Hematopoietic multipotent progenitor cell treated with erythropoietin and hydrocortisone succinate and interleukin-3 and kit ligand, for 8 days (in vitro differentiated cells): ENCODE measurements at regions not wholly inside any gene's neighbourhood (a gene's known extent, or its start where the extent isn't known, plus 50 kb on each side); places are given as distances from the start of the nearest gene placed in this dataset.

ENCODE experiments used
- DNase-seq: peaks from one replicate; pipeline ENCODE4 v3.0.0-alpha.2; 2015

- DNase-seq: no peak
Observed at GRCh38 chr5:107129051-107129450, 541.7 kb downstream of the EFNA5 start.

- no peak for DNase-seq
Observed at GRCh38 chr5:107127878-107128277, 542.9 kb downstream of the EFNA5 start.

GRCh38 chr5:107126341-107126740, 544.4 kb downstream of the EFNA5 start:
- DNase-seq: no peak

- DNase-seq: no peak
Observed at GRCh38 chr5:107124376-107124775, 546.4 kb downstream of the EFNA5 start.

GRCh38 chr5:107123014-107123413, 547.7 kb downstream of the EFNA5 start:
- DNase-seq: no peak

- DNase-seq: no peak
Observed at GRCh38 chr5:107121793-107122519, 548.8 kb downstream of the EFNA5 start.

GRCh38 chr5:107119656-107120055, 551.1 kb downstream of the EFNA5 start:
- DNase-seq: no peak

- no peak for DNase-seq
Observed at GRCh38 chr5:107118184-107119019, 552.3 kb downstream of the EFNA5 start.

- DNase-seq: no peak
Observed at GRCh38 chr5:107112216-107112615, 558.5 kb downstream of the EFNA5 start.

- DNase-seq: no peak
Observed at GRCh38 chr5:107104040-107104995, 566.4 kb downstream of the EFNA5 start.

GRCh38 chr5:107103522-107103921, 567.2 kb downstream of the EFNA5 start:
- no peak for DNase-seq

GRCh38 chr5:107100121-107100520, 570.6 kb downstream of the EFNA5 start:
- no peak for DNase-seq

- no peak for DNase-seq
Observed at GRCh38 chr5:107099506-107099905, 571.2 kb downstream of the EFNA5 start.

GRCh38 chr5:107092695-107093094, 578.0 kb downstream of the EFNA5 start:
- DNase-seq: no peak

GRCh38 chr5:107090506-107090905, 580.2 kb downstream of the EFNA5 start:
- no peak for DNase-seq

GRCh38 chr5:107088907-107089306, 581.8 kb downstream of the EFNA5 start:
- DNase-seq: no peak

GRCh38 chr5:107085572-107085971, 585.2 kb downstream of the EFNA5 start:
- DNase-seq: no peak

- DNase-seq: no peak
Observed at GRCh38 chr5:107074996-107075395, 595.7 kb downstream of the EFNA5 start.

GRCh38 chr5:107072967-107073366, 597.8 kb downstream of the EFNA5 start:
- DNase-seq: no peak

GRCh38 chr5:107072440-107072839, 598.3 kb downstream of the EFNA5 start:
- no peak for DNase-seq

- no peak for DNase-seq
Observed at GRCh38 chr5:107068782-107069181, 602.0 kb downstream of the EFNA5 start.

- no peak for DNase-seq
Observed at GRCh38 chr5:107067395-107067794, 603.3 kb downstream of the EFNA5 start.

- no peak for DNase-seq
Observed at GRCh38 chr5:107063511-107063910, 607.2 kb downstream of the EFNA5 start.
